GM19035 (cell line): ENCODE measurements at regions not wholly inside any gene's neighbourhood (a gene's known extent, or its start where the extent isn't known, plus 50 kb on each side); places are given as distances from the start of the nearest gene placed in this dataset.
"Not testable (repeated sequence)": the region's sequence is repeated elsewhere in the genome, so short reads cannot be mapped to it uniquely, and the experiment has no call there.

Source experiments
- ATAC-seq: cut with Tn5 transposase; IDR thresholded peaks from one replicate; pipeline ENCODE4 v1.9.1; 2021; ENCODE audit not compliant: unreplicated experiment

DNA sequence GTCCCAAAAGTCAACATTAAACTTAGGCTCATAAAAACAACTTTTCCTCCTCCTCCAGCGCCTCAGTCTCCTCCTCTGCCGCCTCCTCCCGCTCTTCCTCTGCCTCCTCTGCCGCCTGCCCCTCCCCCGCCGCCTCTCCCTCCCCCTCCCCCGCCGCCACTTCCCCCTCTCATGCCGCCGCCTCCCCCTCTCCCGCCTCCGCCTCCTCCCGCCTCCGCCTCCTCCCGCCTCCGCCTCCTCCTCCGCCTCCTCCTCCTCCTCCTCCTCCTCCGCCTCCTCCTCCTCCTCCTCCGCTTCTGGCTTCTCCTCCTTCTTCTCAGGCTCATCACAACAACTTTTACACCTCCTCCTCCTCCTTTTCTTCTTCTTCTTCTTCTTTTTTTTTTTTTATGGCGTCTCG is 599.9 kb downstream of the TMEM182 start:
- no peak for ATAC-seq

DNA sequence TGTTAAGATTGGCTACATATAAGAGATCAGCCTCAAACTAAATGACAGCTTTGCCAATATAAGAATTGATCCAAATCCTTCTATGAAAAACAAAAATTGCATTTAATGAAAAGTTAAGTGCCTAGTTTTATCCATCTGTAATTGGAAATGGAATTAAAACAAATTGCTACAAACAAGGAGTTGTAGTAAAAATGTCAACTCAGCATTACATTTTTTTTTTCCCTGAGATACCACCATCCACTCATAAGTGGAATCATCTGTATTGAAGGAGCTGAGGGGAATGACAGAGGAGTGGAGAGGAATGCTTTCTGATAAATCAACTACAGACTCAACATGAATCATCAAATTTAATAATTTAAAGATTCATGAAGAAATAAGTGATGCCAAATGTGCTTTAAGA is 601.8 kb downstream of the TMEM182 start:
- no peak for ATAC-seq

DNA sequence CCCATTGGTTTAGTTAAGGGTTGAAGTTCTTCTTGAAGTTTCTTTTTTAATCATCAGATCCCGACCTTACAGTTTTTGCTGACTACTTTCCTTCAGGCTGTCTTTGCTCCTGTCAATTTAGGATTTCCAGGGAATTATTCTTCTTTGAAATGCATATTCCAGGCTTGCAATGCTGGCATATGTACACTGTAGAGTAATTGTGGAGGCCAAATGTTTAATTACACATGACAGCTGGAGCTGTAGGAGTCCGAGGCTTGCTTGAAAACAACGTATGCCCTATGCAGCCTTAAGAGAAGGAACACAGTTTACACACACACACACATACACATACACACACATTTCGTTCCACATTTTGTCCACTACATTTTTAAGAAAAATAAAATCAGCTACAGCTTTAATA is 602.3 kb downstream of the TMEM182 start:
- no peak for ATAC-seq

- ATAC-seq, result no peak
Measured at GRCh38 chr2:103365071-103365470, 603.2 kb downstream of the TMEM182 start.

DNA sequence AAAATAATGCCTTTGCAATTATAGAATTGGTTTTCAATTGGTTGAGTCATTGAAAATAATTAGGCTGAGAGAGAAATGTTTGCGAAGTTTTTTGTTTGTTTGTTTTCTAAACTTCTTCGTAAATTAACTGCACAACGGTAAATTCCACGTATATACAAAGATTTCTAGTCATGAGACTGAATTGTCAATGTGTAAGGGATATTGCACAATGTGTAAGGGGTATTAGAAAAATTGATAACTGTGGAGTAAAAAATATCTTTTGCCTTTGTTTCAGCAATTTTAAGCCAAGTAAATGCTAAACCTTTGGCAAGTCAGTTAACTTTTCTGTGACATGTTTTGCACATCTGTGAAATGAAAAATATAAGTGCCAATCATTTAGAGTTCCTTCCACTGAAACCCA is 606.0 kb downstream of the TMEM182 start:
- no peak for ATAC-seq

- no peak for ATAC-seq
Measured at GRCh38 chr2:103383541-103383940, 621.7 kb downstream of the TMEM182 start.

DNA sequence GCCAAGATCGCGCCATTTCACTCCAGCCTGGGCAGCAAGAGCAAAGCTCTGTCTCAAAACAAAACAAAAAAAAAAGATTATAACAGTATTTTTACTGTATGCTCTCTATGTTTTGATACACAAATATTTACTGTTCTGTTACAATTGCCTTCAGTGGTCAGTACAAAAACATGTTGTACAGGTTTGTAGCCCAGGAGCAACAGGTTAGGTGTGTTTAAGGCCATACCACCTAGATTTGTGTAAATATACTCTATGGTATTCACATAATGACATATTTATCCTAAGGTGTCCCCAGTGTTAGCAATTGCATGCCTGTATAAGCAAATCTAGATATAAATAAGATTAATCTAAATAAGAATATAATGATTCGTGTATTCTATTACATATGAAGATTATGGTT is 625.0 kb downstream of the TMEM182 start:
- no peak for ATAC-seq

DNA sequence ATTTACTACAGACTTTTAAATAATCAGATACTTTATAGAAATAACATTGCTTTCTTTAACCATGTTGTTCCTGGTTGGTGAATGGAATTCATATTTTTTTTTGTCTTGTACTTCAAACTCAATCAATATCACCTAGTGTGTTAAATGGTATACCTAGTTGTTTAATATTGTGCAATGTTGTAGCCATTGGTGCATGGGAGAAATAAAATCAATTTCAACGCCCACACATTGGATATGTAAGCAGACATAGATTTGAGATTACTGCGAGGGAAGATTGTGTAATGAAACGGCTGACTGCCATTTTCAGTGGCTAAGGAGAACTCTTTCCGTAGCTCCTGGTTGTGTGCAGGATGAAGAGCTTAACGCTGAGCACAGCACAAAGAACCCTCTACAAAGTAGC is 626.1 kb downstream of the TMEM182 start:
- ATAC-seq, result no peak

DNA sequence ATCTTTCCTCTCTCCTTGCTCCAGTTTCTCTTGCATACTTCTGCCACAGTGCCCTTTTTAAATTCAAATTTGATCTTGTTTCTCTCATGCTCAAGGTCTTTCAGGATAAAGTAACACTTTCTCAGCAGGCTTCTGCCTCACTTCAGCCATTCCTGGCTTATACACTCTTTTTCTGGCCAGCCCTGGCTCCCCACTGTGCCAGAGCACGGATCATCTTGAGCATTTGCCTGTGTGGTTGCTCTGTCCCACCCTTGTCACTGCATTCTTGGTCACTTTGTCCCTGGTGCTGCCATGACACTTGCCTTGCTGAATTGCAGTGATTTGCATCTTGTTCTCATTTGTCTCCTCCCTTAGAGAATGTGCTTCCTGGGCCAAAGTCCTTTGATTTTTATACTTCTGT is 634.3 kb downstream of the TMEM182 start:
- no peak for ATAC-seq

- no peak for ATAC-seq
Measured at GRCh38 chr2:103401621-103402020, 639.8 kb downstream of the TMEM182 start.

GRCh38 chr2:103402336-103402735 is 640.5 kb downstream of the TMEM182 start:
- no peak for ATAC-seq

- no peak for ATAC-seq
Measured at GRCh38 chr2:103402944-103403343, 641.1 kb downstream of the TMEM182 start.

DNA sequence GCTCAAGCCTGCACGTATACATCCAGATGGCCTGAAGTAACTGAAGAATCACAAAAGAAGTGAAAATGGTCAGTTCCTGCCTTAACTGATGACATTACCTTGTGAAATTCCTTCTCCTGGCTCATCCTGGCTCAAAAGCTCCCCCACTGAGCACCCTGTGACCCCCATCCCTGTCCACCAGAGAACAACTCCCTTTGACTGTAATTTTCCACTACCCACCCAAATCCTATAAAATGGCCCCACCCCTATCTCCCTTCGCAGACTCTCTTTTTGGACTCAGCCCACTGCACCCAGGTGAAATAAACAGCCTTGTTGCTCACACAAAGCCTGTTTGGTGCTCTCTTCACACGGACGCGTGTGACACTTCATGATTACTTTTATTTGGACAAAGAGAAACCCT is 641.6 kb downstream of the TMEM182 start:
- ATAC-seq, result not testable (repeated sequence)

DNA sequence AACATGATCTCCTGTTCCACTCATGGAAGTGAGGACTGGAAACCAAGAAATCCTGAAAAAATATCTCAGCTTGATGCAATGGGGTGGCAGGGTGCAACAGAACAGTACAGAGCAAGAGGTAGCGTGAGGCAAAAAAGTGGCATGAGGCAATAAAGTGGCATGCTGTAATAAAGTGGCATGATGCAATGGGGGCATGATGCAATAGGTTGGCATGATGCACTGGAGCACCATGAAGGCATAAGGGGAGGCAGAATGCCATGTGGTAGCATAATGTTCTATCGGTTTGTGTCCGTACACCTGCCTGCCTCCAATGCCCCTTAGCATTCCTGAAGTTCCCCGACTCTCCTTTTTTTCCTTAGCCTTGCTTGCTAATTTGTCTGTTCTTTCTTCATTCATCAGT is 648.4 kb downstream of the TMEM182 start:
- ATAC-seq, result no peak

GRCh38 chr2:103419506-103419905 is 657.7 kb downstream of the TMEM182 start:
- ATAC-seq, result no peak

DNA sequence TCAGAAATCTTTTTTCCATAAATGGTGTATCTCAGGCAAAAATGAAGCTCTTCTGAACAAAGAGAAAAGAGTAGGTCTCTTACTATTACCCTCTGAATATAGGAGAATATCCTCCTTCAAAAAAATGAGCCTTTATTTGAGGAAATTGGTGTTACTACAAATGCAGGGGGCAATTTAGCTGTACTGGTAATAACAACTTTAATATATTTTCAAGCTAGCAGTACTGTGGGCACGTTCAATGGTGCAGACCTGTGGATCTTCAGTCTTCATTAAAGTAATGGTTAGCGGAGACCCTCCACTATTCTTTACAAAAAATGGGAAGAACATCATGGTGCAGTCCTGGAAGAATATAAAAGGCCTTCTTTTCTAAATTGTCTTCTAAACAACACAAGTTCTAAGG is 661.3 kb downstream of the TMEM182 start:
- ATAC-seq, result no peak

- ATAC-seq, result no peak
Measured at GRCh38 chr2:103427567-103427966, 665.7 kb downstream of the TMEM182 start.

- ATAC-seq, result no peak
Measured at GRCh38 chr2:103430191-103430590, 668.4 kb downstream of the TMEM182 start.

- no peak for ATAC-seq
Measured at GRCh38 chr2:103435010-103435409, 673.2 kb downstream of the TMEM182 start.

- no peak for ATAC-seq
Measured at GRCh38 chr2:103437161-103437560, 675.3 kb downstream of the TMEM182 start.

GRCh38 chr2:103445347-103445746 is 683.5 kb downstream of the TMEM182 start:
- ATAC-seq, result no peak

DNA sequence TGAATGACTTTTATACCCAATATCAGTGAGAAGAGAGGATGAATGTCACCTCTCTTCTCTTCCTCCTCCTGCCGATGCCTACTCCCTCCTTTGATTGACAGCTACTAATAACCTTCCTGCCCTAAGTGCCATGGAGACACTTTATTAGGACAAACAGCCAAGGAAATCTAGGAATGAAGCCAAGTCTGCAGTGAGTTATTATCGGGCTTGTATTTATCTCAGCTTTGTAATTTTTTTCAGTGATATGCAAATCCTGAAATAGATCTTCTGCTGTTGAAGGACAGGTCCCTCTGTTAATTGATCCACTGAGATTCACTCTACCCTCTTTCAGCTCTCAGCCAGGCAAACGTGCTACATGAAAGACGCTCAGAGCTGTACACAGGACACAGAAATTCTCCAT is 686.7 kb downstream of the TMEM182 start:
- no peak for ATAC-seq

GRCh38 chr2:103451283-103451682 is 689.5 kb downstream of the TMEM182 start:
- no peak for ATAC-seq

DNA sequence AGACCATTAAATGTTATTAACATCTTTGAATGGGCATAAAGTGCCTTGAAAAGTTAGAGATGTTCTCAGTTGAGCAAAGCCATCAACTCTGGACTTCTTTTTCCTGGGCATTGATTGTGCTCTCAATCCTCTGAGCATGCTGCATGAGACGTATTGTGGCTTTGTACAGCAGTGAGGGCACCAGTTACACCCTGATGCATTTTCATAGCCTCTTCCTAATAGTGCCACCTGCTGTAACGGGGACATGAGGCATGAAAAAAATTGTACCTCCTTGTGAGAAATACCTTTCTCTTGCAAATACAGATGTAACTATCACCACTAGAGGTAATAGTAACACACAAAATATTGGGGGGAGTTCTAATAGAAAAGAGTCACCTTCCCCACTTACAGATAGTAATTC is 697.5 kb downstream of the TMEM182 start:
- no peak for ATAC-seq
